GM19043 (cell line): ENCODE measurements at regions not wholly inside any gene's neighbourhood (a gene's known extent, or its start where the extent isn't known, plus 50 kb on each side); places are given as distances from the start of the nearest gene placed in this dataset.

ENCODE experiments used
- ATAC-seq: cut with Tn5 transposase; IDR thresholded peaks from one replicate; pipeline ENCODE4 v1.9.1; 2021; ENCODE audit warnings: low read depth; ENCODE audit not compliant: unreplicated experiment

DNA sequence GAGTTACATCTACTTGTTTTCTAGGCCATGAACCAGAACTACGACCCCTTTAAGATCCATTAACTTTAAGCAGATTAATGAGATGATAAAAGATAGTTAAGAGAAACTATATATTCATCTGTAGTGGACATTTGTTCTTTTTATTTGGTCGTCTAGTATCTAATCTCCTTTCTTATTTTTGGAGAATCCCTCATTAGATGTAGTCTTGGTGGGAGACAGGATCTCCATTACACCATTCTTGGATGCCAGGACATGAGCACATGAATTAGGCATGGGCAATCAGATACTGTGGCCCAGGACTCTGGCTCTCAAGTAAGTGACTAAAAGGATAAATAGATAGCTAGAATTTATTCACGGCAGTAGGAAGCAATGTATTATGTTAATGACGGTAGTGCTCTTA is 245.0 kb downstream of the ATP23 start:
- ATAC-seq, result no peak

DNA sequence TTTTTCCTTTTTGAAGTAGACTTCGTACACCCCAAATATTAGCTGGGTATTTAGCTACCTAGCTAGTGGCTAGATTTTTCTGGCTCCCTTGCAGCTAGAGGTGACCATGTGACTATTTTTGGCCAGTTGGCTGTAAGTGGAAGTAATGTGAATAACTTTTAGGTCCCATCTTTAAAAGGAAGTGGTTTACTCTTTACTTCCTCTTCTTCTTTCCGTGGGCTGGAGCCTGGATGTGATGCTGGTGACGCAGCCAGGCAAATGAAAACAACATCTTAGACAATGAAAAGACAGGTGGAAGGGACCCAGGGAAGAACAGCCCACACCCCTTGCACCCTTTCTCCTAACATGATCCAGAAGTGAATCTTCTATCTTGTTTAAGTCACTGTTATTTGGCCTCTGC is 245.5 kb downstream of the ATP23 start:
- ATAC-seq, result no peak

DNA sequence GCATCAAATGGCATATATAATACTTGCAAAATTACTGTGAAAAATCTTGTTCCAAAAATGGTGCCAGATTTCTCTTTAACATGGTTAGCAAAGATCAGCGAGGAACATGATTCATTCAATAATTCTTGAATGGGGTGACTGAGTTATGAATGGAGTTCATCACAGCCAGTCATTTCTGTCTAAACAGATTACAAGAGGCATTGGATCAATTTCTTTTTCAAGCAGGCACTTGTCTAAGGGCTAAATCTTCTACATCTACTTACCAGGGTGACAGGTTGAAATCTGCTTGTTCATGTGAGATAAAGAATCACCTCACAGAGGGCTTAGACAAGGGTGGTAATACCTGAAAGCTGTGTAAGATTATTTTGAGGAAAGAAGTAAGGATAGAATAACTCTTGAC is 247.7 kb downstream of the ATP23 start:
- no peak for ATAC-seq

DNA sequence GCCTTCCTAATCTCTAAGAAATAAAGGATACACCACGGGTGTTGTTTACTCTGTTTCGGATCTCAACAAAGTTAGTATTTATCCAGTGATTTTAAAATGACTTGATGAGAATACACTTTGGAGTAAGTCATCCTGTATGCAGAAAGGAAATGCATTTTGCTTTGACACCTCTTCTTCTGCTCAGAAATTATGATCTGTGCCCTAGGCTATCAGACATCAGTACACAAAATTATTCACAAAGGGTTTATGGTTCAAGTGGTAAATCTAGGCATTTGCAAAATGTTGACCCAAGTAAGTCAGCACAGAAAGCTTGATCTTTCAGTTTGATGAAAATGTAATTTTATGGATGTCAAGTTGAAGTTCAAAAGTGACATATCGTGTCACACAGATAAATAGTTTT is 248.5 kb downstream of the ATP23 start:
- ATAC-seq, result no peak

DNA sequence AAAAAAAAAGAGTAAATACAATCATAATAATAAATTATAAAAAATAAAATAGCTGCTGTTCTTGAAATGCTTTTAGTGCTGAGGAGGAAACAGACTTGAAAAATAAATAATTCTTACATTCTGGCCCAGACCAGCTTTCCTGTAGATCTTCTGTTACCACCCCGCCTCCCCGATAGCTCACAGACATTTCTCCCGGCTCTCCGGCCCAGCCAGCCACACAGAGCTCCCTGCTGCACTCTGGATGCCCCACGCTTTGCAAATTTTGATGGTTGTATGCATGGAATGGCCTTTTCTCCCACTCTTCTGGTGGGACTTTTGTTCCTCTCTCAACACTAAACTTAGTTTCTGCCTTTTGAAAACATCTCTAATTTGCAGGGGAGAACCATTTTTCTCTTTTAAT is 249.3 kb downstream of the ATP23 start:
- ATAC-seq, result no peak

DNA sequence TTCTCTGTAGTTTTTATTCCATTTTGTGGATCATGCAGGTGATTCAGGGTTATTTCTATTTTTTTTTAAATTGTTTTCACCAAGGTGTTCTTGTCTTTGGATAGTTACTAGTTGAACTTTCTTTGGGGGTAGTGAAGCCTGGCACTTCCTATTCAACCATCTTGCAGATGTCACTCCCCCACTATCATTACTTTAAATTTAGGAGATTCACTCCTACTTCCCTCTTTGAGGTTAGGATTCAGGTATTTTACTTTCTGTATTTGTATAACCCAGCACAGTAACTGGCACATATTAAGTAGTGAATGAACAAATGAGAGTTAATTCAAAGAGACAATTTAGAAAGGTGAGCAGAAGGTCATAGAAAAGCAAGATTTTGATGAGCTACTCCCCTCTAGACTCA is 255.6 kb downstream of the ATP23 start:
- no peak for ATAC-seq

DNA sequence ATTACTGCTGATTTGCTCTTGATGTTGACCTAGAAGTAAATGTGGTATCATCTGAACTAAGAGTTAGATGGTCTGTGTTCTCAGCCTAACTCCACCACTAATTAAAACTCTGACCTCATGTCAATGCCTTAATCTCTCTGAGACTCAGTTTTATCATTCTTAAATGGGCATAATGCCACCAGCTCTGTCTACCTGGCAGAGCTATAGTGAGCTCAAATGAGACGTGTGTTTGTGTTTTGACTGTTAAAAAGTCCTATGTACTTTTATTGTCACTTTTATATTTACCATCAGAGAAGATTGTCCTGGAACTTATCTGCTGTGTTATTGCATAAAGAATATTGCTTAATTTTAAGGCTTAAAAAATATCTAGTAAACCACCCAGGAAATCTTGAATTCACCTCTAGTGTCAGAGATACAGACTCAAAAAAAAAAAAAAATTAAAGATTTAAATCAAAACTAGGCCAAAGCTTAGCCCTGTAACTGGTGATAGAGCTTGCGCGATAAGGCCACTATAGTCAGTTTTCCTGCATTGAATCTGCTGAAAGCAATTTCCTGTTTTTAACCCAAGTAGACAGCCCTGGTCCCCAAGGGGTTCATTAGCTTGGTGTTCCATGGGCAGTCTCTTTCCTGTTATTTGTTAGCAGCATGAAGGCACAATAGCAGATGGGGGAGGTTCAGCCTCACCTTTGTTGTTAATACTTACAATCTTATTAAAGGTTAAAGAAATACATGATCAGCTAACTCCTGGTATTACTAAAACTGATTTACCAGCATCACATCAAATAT is 261.8 kb downstream of the ATP23 start:
- no peak for ATAC-seq

DNA sequence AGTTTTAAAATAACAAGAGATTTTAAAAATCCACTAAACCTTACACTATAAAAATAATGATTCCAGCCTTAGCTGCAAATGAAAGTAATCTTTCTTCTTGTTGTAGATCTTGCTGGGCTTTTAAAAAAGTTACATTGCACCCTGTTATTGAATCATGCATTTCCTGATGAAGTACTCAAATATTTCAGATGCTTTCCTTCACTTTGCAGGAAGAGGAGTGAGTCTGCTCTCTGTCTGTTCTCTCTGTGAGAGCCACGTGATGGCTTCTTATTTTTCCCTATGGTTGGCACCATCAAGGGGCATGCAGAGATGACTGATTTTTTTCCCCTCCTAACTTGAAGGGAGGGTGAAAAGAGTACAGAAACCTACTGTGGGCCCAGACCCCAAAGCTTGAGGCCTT is 262.7 kb downstream of the ATP23 start:
- ATAC-seq, result no peak

DNA sequence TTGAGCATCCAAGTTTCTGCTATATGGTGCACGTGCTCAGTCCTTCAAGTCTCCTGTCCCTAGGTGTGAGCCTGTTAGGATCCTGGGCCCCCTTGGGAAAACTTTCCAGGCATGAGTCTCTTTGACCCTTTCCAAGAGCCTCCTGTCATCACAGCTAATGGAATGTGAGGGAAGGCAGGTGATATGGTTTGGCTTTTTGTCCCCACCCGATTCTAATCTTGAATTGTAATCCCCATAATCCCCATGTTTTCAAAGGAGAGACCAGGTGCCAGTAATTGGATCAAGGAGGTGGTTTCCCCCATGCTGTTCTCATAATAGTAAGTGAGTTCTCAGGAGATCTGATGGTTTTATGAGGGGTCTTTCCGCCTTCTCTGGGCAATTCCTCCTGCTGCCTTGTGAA is 265.5 kb downstream of the ATP23 start:
- no peak for ATAC-seq

DNA sequence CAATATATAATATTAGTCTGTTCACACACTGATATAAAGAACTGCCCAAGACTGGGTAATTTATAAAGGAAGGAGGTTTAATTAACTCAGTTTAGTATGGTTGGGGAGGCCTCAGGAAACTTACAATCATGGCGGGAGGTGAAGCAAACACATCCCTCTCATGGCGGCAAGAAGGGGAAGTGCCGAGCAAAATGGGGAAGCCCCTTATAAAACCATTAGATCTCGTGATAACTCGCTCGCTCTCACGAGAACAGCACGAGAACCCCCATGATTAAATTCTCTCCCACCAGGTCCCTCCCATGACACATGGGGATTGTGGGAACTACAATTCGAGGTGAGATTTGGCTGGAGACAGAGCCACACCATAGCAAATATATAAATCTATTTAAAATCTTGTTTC is 269.8 kb downstream of the ATP23 start:
- ATAC-seq, result no peak

DNA sequence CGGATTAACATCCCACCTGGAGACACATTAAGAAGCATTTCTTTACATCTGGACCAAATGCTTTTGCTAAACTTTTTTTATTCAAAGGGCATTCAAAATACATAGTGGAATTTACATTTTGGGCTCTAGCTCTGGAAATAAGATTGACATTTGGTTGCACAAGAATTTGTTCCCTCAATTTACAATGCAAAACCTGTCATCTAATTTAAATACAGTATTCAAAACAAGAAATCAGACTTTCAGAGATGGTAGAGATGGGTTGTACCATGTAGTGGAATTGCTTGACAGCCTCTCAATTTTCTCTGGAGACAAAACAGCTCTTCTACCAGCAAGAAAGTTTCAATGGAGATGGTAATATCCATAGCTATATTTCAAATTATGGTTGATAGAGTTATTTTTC is 275.8 kb downstream of the ATP23 start:
- no peak for ATAC-seq

DNA sequence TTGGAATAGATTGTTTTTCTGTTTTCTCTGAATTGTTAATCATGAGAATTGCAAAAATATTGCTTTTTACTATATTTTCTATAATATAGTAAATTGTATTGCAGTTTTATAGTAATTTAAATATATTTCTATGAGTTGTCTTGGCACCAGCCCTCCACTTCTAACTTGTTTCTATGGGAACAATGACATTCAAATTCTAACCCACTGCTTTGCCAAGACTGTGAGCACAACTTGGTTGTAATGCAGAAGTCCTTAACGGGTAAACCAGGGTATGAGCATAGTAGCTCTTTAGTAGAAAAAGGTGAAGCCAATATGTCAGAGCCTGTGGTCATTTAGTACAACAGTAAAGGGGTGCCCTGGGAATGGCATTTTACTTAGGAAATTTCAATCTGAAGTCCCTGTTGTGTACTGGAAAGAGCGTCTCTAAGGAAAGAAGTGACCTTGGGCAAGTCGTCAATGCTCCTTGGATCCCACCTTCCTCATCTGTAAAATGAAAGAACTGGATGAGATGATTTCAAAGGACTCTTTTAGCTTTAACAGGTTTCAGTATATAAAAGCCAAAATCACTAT is 283.3 kb downstream of the ATP23 start:
- ATAC-seq, result no peak

DNA sequence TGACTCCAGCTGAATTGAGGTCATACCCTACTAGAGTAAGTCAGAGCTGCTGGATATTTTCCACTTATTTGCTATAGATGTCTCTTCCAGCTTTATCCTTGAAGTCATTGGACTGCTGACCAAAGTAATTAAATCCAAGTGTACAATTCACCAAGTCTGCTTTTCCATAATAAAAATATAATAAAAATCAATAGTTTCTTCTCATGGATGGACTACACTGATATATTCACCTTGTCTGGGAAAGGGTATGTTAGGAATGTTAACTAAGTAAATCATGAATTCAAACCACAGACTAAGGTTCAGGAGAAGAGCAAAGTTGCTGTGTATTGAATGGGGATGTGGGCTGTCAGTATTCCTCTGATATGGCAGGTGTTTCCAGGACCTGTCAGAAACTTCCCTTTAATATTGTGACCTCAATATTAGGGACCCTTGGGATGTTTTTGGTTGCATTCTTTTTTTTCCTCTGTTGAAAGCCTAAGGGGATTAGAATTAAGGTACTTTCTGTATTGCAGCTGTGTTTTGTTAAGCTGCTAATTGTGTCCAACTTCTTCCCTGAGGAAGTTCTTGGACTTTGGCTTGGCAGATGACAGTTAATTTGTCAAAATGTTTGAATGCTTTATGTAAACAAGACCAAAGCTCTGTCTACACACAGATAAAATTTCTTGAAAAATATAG is 284.0 kb downstream of the ATP23 start:
- ATAC-seq, result no peak

DNA sequence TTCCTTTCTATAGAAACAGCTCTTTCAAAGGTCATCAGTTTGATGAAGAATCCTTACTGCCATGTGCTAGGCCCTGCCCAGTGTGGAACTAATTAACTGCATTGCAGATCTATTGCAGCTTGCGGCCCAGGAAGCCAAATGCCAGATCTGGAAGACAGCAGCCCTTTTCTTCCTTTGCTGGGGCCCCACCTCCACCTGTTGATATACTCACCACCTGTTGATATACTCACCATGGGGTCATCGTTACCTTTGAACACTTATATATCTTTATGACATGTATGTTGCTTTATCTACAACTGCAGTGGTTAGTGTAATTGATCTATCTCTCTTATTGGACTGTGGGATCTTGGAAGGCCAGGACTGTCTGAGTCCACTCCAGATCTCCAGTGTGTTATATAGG is 292.5 kb downstream of the ATP23 start:
- no peak for ATAC-seq

DNA sequence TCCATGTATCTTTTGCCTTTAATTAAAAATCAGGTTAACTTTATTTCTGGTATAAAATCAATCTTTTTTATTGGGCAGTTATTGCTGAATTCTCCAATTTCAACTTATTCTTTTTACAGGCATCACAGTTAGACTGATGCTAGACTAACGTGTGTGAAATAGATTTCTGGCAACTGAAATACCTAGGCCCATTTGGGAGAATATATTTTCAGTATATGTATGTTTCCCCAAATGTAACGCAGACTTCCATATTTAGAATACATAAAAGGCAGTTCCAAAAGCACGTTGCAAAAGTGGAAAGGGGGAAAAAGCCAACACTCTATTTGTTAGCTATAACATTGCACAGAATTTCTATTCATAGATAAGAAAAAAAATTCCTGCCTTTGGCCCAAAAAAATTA is 297.0 kb downstream of the ATP23 start:
- no peak for ATAC-seq

DNA sequence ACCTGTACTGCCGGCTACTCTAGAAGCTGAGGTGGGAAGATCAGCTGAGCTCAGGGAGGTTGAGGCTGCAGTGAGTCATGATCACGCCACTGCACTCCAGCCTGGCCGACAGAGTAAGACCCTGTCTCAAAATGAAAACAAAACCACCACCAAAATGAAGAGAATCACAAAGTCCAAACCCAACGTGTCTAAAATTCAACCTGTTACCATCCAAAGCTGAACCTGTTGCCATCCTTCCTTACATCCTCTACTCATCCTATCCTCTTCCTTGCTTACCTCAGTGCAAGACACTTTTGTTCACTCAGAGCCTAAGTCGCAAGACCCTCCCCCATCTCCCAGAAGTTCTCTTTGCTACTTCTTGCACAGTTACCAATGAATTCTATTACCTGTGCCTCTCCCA is 299.7 kb downstream of the ATP23 start:
- no peak for ATAC-seq

DNA sequence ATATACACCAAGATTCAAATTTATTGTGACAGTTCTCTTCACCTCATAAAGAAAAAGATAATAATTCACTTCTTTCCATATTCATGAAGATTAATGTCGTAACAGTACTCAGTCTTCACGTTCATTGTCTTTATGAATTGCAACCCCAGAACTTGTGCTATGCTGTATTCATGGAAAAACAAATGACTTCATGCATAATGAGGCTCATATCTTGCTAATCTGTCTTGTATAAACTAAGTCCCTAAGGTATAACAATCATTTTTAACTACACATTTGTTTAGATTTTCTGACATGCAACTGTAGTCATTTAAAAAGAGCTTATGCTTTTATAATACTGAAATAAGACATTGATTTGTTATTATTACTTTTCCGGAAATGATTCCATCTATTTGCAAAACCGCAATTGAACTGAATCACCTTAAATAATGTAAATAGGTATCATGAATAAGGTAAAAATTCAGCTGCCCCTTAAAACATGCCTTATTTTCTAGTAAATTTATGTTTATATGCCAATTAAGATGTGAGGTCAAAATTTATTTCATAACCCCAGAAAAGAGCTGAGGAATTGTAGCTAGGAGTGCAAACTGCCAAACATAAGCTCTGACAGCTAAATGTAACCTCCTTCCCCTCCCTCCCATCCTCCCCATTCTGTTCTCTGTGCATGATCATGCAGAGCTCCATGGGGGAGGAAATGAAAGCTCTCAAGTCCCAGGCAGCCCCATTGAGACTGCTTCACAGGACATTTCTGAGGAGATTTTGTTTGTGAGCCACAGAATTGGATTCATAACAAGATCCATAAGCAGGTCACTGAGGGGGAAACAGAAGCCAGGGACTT is 301.6 kb downstream of the ATP23 start:
- no peak for ATAC-seq

DNA sequence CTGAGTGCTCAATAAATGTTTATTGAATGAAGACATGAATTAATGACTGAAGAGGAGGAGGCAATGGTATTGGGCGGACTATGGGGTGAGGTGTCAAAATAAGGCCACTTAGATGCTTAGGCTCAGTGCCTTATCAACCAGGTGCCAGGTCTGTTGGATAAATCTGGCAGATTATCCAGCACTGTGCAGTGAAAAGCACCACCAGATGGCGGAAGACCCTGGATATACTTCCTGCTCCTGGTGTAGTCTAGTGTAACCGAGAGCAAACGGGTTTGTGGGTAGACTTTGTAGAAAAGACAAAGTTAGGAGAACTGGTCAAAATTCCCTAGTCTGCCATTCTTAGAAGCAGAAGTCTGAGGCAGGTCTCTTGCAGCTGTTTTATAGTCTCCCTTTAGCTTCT is 306.3 kb downstream of the ATP23 start:
- no peak for ATAC-seq

DNA sequence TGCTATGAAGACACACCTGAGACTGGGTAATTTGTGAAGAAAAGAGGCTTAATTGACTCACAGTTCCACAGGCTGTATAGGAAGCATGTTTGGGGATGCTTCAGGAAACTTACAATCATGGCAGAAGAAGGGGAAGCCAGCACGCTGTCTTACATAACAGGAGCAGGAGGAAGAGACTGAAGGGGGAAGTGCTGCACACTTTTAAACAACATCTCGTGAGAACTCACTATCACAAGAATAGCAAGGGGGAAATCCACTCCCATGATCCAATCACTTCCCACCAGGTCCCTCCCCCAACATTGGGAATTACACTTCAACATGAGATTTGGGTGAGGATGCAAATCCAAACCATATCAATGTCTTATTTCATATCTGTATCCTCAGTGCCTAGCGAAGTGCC is 307.2 kb downstream of the ATP23 start:
- no peak for ATAC-seq

DNA sequence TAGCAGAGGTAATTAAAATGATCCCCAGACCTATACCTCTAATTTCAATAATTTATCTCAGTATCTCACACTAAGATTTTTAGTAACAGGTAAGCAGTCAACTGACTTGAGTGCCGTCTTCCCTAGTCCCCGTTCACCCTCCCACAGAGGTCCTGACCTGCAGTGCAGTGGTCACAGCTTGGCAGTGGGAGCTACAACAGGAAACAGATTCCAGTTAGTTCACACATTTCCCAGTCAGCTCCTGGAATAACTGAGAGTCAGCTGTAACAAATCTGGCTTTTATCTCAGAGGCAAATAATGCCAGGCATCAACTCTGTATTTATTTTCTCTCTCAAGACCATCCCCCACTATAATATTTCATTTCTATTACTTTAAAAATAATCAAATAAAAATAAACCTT is 308.2 kb downstream of the ATP23 start:
- ATAC-seq, result no peak

DNA sequence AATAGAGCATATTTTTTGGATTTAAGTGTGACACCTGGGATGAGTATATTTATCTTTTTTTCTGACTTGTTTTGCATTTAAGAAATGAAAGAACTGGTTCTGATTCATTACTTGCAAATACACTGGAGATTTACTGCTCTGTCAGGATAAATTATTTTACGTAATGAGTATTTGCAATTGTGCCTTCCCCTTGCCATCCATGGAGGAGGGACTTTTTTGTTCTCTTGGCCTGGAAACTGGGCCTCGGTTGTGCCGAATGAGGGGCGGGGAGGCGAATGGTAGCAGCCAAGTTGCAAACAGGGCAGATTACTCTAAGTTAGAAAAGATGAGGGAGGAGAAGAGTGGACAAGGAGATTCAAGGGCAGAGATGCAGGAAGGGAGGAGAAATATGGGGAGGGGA is 308.7 kb downstream of the ATP23 start:
- no peak for ATAC-seq
